MM.1S (cell line): ENCODE measurements at regions not wholly inside any gene's neighbourhood (a gene's known extent, or its start where the extent isn't known, plus 50 kb on each side); places are given as distances from the start of the nearest gene placed in this dataset.

ENCODE experiments used
- DNase-seq: peaks from one replicate; pipeline ENCODE4 v3.0.0-alpha.2; 2015
- H2AFZ ChIP-seq: fragments of 300-600 bp; sonication (generic); 2 replicates; pipeline ENCODE4 v1.6.0; 2016; ENCODE audit warnings: antibody characterized with exemption, low read length
- H3F3A ChIP-seq: fragments of 300-600 bp; sonication (generic); 2 replicates; pipeline ENCODE4 v1.6.1; 2016; ENCODE audit warnings: mild to moderate bottlenecking, antibody characterized with exemption, low read length, moderate library complexity, mixed read lengths; ENCODE audit not compliant: insufficient read depth
- H3K27ac ChIP-seq: fragments of 300-600 bp; sonication (generic); 2 replicates; pipeline ENCODE4 v1.5.1; 2016; ENCODE audit warnings: mild to moderate bottlenecking, low read length
- H3K27me3 ChIP-seq: fragments of 300-600 bp; sonication (generic); replicated peaks from 2 replicates; pipeline ENCODE4 v1.6.0; 2016; ENCODE audit warnings: low read length; ENCODE audit not compliant: insufficient read depth
- H3K36me3 ChIP-seq: fragments of 300-600 bp; sonication (generic); replicated peaks from 2 replicates; pipeline ENCODE4 v1.6.1; 2016; ENCODE audit warnings: mild to moderate bottlenecking, low read length, mixed read lengths; ENCODE audit not compliant: insufficient read depth
- H3K4me1 ChIP-seq: fragments of 300-600 bp; sonication (generic); 2 replicates; pipeline ENCODE4 v1.6.1; 2016; ENCODE audit warnings: low read length, mixed read lengths
- H3K4me2 ChIP-seq: fragments of 300-600 bp; sonication (generic); 2 replicates; pipeline ENCODE4 v1.6.0; 2016; ENCODE audit warnings: low read depth, low read length
- H3K4me3 ChIP-seq: fragments of 300-600 bp; sonication (generic); 2 replicates; pipeline ENCODE4 v1.5.1; 2016; ENCODE audit warnings: low read length, mixed read lengths
- H3K79me2 ChIP-seq: fragments of 300-600 bp; sonication (generic); 2 replicates; pipeline ENCODE4 v1.6.1; 2016; ENCODE audit warnings: mixed run types, low read length, mixed read lengths
- H3K9ac ChIP-seq: fragments of 300-600 bp; sonication (generic); 2 replicates; pipeline ENCODE4 v1.6.1; 2016; ENCODE audit warnings: low read length, mixed read lengths
- H3K9me2 ChIP-seq: fragments of 300-600 bp; sonication (generic); replicated peaks from 2 replicates; pipeline ENCODE4 v1.6.1; 2016; ENCODE audit warnings: mild to moderate bottlenecking, low read length, mixed read lengths; ENCODE audit not compliant: insufficient read depth
- H3K9me3 ChIP-seq: fragments of 300-600 bp; sonication (generic); replicated peaks from 2 replicates; pipeline ENCODE4 v1.6.1; 2016; ENCODE audit warnings: mild to moderate bottlenecking, low read length, mixed read lengths; ENCODE audit not compliant: insufficient read depth
- H4K20me1 ChIP-seq: fragments of 300-600 bp; sonication (generic); 2 replicates; pipeline ENCODE4 v1.6.1; 2016; ENCODE audit warnings: mild to moderate bottlenecking, low read length, moderate library complexity, mixed read lengths; ENCODE audit not compliant: insufficient read depth
- CTCF ChIP-seq: fragments of 300-600 bp; sonication (generic); IDR thresholded peaks from 2 replicates; pipeline ENCODE4 v1.5.1; 2016; ENCODE audit warnings: antibody characterized with exemption, low read length, mixed read lengths
- EZH2 ChIP-seq: fragments of 300-600 bp; sonication (generic); optimal IDR thresholded peaks from 2 replicates; pipeline ENCODE3; 2017; ENCODE audit warnings: low read depth, mild to moderate bottlenecking, antibody characterized with exemption, low read length, mixed read lengths
- EZH2phosphoT487 ChIP-seq: fragments of 300-600 bp; sonication (generic); IDR thresholded peaks from 2 replicates; pipeline ENCODE4 v1.6.1; 2018; ENCODE audit warnings: antibody characterized with exemption, low read length

DNA sequence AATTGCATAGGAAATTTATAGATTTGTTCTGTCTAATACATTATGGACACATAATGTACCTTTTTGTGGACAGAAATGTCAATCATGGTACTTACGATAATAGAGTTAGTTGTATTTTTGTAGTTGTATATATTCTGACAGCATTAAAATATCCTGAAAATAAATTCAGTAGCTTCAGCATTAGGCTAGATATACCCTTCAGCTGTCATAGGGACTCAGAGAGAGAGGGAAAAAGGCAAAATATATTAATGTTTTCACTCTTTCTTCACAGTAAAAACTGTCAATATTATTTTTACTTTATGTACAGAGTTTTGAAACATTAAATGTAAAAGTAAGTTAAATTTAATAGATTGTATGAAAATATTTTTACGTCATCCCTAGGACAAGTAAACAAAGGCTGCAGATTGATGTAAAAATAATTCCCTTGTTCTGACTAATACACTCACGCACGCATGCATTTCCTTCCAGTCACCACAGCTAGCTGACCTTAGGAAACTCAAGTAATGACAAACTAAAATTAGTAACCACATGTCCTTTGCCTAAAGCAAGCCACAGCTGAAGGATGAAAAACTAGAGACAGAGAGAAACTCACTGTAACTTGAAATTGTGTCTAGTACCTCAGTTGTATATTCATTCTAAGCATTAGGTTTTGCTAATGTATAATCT is 104.7 kb upstream of the CARD18 start:
- peak overlapping the region; percentile 91 for H3K4me2 ChIP-seq
- TF ChIP-seq EZH2 (no peak), EZH2phosphoT487 (no peak), CTCF (no peak)
- H3K27me3 ChIP-seq: no peaks in the 10 kb centered on the region
- H3K4me3 ChIP-seq: peak overlapping the region; percentile 29
- H2AFZ ChIP-seq: peak overlapping the region; percentile 44
- no peaks in the 10 kb centered on the region for H3K9me3 ChIP-seq
- H3K9ac ChIP-seq: peak overlapping the region; percentile 60
- no peaks in the 10 kb centered on the region for H3K79me2 ChIP-seq
- no peaks in the 10 kb centered on the region for H3K9me2 ChIP-seq
- no peaks in the 10 kb centered on the region for H4K20me1 ChIP-seq
- H3K4me1 ChIP-seq: peaks cover 28% of the 10 kb centered on the region
- H3K36me3 ChIP-seq: no peaks in the 10 kb centered on the region
- peak overlapping the region; percentile 96 for H3K27ac ChIP-seq
- H3F3A ChIP-seq: peaks cover 13% of the 10 kb centered on the region
- DNase-seq: peak; percentile 90

- H3F3A ChIP-seq: peaks cover 13% of the 10 kb centered on the region
- no peaks in the 10 kb centered on the region for H4K20me1 ChIP-seq
- H3K9ac ChIP-seq: no peak overlapping the region
- no peaks in the 10 kb centered on the region for H3K9me2 ChIP-seq
- H3K4me2 ChIP-seq: no peak overlapping the region
- DNase-seq: no peak
- no peak overlapping the region for H3K27ac ChIP-seq
- H2AFZ ChIP-seq: no peak overlapping the region
- H3K9me3 ChIP-seq: no peaks in the 10 kb centered on the region
- H3K27me3 ChIP-seq: no peaks in the 10 kb centered on the region
- H3K79me2 ChIP-seq: no peaks in the 10 kb centered on the region
- no peaks in the 10 kb centered on the region for H3K36me3 ChIP-seq
- TF ChIP-seq EZH2phosphoT487: no peak
- TF ChIP-seq CTCF: no peak
- TF ChIP-seq EZH2: no peak
- peaks cover 25% of the 10 kb centered on the region for H3K4me1 ChIP-seq
- H3K4me3 ChIP-seq: no peak overlapping the region
These were observed 101.6 kb upstream of the CARD18 start for GRCh38 chr11:105241136-105241535.

DNA sequence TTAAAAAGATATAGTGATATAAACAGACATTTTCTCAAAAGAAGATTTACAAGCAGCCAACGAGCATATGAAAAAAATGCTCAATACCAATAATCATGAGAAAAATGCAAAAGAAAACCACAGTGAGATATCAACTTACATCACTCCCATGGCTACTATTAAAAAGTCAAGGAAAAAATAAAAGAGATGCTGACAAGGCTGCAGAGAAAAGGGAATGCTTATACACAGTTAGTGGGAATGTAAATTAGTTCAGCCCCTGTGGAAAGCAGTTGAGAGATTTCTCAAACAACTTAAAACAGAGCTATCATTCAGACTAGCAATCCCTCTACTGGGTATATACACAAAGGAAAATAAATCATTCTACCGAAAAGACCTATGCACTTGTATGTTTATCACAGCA is 97.1 kb upstream of the CARD18 start:
- H4K20me1 ChIP-seq: no peaks in the 10 kb centered on the region
- no peak overlapping the region for H3K4me2 ChIP-seq
- no peaks in the 10 kb centered on the region for H3F3A ChIP-seq
- H3K9ac ChIP-seq: no peak overlapping the region
- no peak for TF ChIP-seq EZH2phosphoT487
- TF ChIP-seq CTCF: no peak
- no peak for TF ChIP-seq EZH2
- H3K36me3 ChIP-seq: no peaks in the 10 kb centered on the region
- H3K4me1 ChIP-seq: no peaks in the 10 kb centered on the region
- H3K9me3 ChIP-seq: no peaks in the 10 kb centered on the region
- H3K79me2 ChIP-seq: no peaks in the 10 kb centered on the region
- H3K27ac ChIP-seq: no peak overlapping the region
- H3K9me2 ChIP-seq: no peaks in the 10 kb centered on the region
- H3K4me3 ChIP-seq: no peak overlapping the region
- H3K27me3 ChIP-seq: no peaks in the 10 kb centered on the region
- no peak overlapping the region for H2AFZ ChIP-seq
- DNase-seq: no peak
